NCI-H1092 (cell line): ENCODE measurements at regions not wholly inside any gene's neighbourhood (a gene's known extent, or its start where the extent isn't known, plus 50 kb on each side); places are given as distances from the start of the nearest gene placed in this dataset.

ENCODE experiments used
- DNase-seq: peaks from one replicate; lab custom pipeline; 2025; lab: John Stamatoyannopoulos, UW

DNA sequence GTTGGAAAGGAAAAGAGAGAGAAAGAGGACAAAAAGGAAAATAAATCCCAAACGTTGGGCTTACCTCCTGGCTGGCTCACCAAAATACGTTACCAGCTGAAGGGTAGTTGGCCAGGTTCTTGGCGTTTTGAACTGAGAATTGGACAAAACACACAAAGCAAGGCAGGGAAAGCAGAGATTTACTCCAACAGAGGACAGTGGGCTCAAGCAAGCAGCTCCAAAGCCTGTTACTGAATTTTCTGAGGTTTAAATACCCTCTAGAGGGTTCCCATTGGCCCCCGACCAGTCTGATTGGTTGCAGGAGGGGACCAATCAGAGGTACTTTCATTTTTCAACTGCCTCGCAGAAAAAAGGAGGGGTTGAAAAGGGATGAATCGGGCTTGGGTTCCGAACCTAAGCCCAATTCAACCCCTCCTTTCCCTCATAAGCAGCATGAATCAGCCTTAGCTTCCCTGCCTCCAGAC, 55.6 kb upstream of the ALOX12 start:
- DNase-seq, result no peak

DNA sequence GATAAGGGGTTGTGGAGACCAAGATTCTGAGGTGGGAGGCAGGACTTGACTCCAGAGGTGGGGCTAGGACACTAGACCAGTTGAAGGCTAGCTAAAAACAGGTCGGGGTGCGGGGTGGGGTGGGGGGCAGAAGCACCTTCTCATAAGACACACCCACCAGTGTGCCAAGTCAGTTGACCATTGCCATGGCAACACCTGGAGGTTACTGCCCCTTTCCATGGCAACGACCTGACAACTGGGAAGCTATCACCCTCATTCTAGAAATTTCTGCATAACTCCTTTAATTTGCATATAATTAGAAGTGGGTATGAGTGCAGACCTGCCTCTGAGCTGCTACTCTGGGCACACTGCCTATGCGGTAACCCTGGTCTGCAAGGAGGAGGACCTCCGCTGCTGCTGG, 53.9 kb upstream of the ALOX12 start:
- DNase-seq, result no peak

- no peak for DNase-seq
These were observed 52.4 kb upstream of the ALOX12 start for GRCh38 chr17:6943406-6943805.
